DMS153 treated with DMSO at 0.1 percent for 48 hours (cell line): ENCODE measurements at regions not wholly inside any gene's neighbourhood (a gene's known extent, or its start where the extent isn't known, plus 50 kb on each side); places are given as distances from the start of the nearest gene placed in this dataset.
A peak's percentile ranks its signal among the peaks of the same experiment; 100 is the strongest.

Experiments used
- DNase-seq: peaks from one replicate; lab custom pipeline; 2025; ENCODE audit not compliant: unreplicated experiment; lab: John Stamatoyannopoulos, UW

DNA sequence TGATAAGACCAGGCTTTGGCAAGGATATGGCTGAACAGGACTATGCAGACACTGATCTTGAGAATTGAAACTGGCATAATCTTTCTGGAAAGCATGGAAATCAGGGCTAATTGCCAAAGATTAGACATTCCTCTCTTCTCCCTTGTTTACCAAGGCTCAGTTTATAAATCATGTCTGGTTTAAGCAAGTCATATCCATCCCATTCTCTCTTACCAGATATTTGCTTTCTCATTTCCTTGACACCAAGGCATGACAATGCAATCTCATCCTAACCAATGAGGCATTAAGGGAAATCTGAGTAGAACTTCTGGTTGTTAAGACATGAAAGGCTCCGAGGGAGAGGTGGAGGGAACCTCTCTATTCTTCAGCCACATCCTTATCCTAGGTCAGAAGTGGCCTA is 110.3 kb upstream of the CEP85L start:
- no peak for DNase-seq

- no peak for DNase-seq
These were observed 107.6 kb upstream of the CEP85L start for GRCh38 chr6:118758946-118759345.

DNA sequence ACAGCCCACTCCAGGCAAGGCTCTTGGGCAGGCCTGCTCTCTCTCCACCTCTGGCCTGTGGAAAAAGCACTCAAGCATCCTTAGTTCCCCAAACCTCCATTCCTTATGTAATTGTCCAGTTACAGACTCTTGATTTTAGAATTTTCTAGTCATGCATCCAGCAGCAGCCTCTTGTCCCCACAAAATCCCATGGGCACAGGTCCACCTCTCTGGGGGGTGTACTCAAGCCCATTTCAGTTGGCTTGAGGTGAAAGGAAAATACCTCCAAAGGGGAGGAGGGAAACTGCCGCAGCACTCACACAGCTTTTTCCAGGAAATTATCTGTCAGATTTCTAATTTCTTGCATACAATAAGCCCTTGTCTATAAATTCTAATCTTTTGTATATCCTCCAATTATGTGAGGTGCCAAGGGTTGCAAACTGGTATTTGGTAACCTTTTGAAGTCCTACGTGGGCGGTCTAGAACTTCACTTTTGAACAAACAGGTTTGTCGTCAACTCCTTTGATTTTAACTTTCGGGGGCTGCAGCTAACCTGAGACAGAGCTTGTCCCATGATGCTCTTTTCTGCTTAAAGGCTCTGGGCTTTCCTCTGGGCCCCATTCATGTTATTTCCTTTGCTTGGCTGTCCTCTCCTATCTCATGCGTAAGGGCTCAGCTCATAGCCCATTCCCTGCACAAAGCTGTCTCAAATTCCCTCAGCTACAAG is 104.7 kb upstream of the CEP85L start:
- DNase-seq: no peak

DNA sequence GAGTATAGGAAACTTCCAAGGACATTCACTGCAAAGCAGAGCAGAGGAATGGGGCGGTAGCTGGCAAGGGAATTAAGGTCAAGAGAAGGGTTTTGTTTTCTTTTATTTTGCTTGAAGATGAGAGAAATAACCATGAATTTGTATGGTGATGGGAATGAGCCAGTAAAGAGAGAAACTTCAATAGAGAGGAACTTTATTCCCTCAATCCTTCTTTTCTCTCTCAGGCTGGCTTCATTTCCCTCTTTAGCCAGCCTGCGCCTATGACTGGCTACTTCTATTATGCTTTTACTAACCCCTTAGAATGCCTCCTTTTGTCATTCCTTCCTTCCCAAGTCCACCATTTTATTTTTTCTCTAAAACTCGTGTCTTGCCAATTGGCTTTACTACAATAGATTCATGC is 101.4 kb upstream of the CEP85L start:
- DNase-seq: no peak

GRCh38 chr6:118751072-118751471 is 99.7 kb upstream of the CEP85L start:
- no peak for DNase-seq

- DNase-seq: no peak
These were observed 98.8 kb upstream of the CEP85L start for GRCh38 chr6:118750143-118750542.

DNA sequence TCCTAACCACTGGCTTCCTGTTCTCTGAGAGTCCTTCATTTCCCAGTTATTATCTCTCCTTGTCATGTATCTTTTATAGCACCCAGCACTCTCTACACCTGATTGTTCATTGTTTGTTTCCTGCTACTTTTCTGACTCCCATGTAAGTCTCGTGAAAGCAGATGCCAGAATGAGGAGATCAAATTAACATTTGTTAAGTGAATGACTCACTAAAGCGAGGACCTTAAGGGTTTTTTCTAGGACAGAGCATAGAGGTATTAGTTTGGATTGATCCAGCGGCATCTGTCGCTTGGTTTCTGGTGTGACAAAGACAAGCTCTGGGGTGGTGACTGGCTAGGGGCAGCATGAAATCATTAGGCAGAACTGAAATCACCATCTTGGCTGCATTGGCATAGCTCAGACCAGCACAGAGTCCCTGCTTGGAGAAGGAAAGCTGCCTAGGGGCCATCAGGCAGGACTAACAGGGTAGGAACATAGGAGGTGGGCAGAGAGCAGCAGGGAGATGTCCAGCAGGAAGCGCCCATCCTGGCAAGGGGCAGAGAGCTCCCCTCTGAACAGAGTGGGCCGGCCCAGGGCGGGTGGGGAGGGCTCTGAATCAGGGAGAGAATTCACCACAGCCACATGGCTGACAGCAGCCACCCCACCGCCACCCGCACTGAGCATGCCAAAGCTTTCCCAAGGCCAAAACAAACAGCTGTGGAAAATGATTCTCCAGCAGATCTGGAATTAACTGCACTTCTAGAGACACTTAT is 97.1 kb upstream of the CEP85L start:
- peak; percentile 57 for DNase-seq

DNA sequence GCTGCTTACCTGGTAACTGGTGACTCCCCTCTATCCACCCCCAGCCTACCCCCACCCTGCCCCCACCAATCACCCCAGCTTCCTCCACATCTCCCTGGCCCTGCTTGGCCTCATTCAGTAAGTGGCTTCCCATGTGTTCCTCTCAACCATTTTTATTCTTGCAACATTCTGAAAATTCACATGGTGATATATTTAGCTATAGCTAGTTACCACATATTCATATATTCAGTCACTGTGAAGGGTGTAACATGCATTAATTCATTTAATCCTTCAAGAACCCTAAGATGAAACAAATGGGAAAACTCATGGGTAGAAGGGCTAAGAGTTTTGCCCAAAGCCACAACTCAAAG is 95.4 kb upstream of the CEP85L start:
- DNase-seq: no peak

DNA sequence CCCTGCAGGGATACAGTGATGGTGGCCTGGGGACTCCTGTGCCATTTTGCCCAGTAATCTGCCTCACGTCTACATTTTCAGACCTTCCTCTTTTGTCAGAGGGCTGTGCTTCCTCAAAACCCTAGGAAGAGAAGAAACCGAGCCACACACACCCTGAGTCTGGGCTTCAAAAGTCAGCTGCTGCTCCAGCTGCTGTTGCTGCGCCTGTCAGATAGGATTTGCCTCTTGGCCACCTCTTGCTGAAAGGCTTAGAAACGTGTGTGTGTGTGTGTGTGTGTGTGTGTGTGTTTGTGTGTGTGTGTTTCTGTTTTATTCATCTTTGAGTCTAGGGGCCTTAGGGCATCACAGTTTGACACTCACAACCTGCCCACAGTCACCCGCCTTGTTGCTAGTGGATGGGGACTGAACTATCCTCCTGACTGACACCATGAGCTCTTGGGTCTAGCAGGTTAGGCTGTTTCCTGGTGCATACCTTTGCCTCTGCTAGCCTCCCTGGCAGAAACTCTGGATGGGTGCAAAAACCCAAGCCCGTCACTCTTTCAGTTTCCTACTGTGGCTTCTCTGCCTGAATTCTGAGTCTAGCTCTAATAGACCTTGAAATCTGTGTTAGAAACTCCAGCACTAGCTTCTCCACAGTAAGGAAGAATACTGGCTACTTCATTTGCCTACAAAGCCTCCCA is 94.9 kb upstream of the CEP85L start:
- no peak for DNase-seq

GRCh38 chr6:118745156-118745555 is 93.8 kb upstream of the CEP85L start:
- no peak for DNase-seq

GRCh38 chr6:118744261-118744941 is 93.0 kb upstream of the CEP85L start:
- DNase-seq: no peak

GRCh38 chr6:118743746-118744145 is 92.4 kb upstream of the CEP85L start:
- no peak for DNase-seq

- no peak for DNase-seq
These were observed 89.0 kb upstream of the CEP85L start for GRCh38 chr6:118740372-118740771.

DNA sequence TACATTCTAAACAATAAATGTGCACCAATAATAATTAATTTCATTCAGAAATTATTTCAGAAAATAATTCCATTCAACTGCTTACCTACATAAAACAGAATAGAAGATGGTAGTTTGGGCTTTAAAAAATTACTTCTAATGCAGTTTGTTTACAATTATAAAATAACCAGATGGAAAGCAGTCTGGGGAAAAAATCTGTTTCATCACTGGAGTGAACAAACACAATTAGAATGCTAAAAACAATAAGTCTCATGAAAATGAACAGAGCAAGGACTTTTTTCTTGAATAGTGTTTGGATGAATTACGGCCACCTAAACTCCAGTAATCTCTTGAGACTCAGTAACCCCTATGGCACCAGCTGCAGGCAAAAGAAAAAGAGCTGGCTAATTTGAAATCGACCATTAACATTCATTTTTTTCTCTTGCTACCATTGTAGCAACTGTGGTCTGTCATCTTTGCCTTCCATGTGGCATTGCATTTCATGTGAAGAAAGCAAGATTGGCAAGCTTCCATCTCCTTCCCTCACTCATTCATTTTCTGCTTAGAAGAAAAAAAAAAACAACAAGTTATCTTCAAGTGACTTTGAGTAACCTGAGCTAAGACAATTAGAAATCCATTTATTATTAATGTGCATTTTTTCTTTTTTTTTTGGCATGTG is 88.4 kb upstream of the CEP85L start:
- no peak for DNase-seq

GRCh38 chr6:118736440-118736839 is 85.0 kb upstream of the CEP85L start:
- DNase-seq: no peak

- no peak for DNase-seq
These were observed 83.9 kb upstream of the CEP85L start for GRCh38 chr6:118735320-118735719.

- DNase-seq: no peak
These were observed 74.6 kb upstream of the CEP85L start for GRCh38 chr6:118725944-118726343.

DNA sequence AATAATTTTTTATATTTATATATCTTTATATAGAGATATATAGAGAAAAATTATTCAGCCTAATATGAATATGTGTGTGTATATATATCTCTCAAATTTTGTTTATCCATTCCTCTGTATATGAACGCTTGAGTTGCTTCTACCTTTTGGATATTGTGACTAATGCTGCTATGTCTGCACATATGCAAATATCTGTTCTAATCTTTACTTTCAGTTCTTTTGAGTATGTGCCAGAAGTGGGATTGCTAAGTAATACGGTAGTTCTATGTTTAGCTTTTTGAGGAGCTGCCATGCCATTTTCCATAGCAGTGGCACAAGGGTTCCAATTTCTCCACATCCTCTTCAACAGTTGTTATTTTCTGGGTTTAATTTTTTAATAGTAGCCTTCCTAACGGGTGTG is 72.8 kb upstream of the CEP85L start:
- DNase-seq: no peak

DNA sequence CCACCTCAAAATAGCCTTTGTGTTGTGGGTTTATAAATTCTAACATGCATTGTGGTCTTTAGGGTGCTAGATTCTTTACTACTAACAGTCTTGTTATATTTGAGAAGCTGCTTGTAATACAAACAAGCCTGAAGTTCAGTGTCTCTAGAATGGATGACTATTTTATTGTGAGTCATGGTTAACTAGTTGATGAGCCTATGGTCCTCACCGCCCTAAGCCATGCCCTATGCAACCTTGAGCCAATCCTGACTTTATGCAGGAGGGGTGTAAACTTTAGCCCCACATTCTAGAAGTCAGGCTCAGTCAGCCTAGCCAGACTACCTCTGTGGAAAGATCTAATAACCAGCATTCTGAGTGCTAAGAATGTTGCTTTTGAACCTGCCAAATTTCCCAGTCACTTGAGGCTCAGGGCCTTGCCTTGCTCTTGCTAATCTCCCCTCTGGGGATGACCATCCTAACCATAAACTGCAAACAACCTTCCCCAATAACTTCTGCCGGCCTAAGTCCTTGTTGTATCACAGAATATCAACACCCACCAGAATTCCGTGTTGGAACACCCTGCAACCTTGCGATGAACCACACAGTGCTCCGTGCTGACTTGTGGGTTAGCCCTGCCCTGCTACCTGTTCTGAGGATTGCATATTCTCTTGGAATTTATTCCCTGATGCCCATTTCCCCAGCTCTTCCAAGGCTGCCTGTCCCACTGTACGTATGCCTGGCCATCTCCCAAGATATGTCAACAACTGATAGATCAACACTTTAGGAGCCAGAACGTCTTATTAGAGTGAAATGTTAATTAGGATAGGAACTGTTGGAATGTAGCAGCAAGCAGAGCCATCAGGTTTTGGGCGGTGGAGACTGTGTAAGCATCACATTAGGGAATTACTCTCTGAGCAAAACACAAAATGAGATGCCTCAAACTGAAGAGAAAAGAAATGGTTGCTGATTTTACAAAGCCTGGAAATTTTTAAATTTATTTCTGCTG is 71.7 kb upstream of the CEP85L start:
- no peak for DNase-seq

DNA sequence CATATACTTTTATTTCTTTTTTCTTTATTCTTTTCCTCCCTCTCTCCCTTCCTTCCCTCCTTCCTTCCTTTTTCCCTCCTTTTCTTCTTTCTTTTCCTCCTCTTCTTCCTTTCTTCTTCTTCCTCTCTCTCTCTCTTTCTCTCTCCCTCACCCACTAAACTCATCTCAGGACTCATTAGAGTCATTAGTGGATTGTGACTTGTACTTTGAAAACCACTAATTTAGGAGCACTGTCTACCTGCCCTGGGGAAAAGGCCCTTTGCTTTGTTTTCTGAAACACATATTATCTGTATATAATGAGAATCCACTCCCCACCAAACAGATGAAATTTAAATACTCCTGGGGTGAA is 68.7 kb upstream of the CEP85L start:
- no peak for DNase-seq
